C4-2B (cell line): ENCODE measurements at regions not wholly inside any gene's neighbourhood (a gene's known extent, or its start where the extent isn't known, plus 50 kb on each side); places are given as distances from the start of the nearest gene placed in this dataset.

Source experiments
- CTCF ChIP-seq: fragments of 450-650 bp; conservative IDR thresholded peaks from 2 replicates; pipeline ENCODE4 v1.5.1; 2017; ENCODE audit warnings: mild to moderate bottlenecking
- ZFX ChIP-seq: fragments of 450-650 bp; IDR thresholded peaks from 2 replicates; pipeline ENCODE4 v1.6.1; 2017

DNA sequence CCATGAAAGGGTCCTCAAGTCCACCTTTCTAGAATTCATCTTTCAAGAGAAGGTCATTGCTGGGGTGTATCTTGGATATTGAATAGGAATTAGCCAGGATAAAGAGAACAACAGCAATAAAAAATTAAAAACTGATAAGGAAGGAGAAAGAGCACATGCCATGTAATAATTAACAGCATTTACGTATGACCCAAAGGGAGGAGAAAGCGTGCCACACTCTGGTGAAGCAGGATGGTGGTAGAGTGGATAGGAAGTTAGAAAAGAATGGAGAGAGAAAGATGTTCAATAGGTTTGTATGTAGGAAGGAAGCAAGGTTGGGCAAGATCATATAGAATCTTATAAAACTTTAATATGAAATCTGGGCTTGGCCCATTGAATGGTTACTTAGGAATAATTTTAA lies 751.5 kb downstream of the MAT2B start:
- TF ChIP-seq CTCF: no peak
- TF ChIP-seq ZFX: no peak
